PC-3 (cell line): ENCODE measurements at regions not wholly inside any gene's neighbourhood (a gene's known extent, or its start where the extent isn't known, plus 50 kb on each side); places are given as distances from the start of the nearest gene placed in this dataset.

Experiments
- ATAC-seq: fragments of 200-7000 bp; cut with Tn5 transposase; 2 replicates; pipeline ENCODE4 v1.9.1; 2020; ENCODE audit warnings: mild to moderate bottlenecking, moderate library complexity
- BruUV-seq: library from RNA; stranded (reverse); fragments of 400-500 nt; replicated peaks from 2 replicates; lab custom pipeline; 2021; lab: Mats Ljungman, UMichigan
- CTCF ChIA-PET: fragments of 300-600 bp; sonication (Branson Sonifier 250); formaldehyde crosslinking; loops from one replicate; lab custom pipeline; 2022; ENCODE audit warnings: antibody characterized with exemption; lab: Charles Lee
- POLR2A ChIA-PET: fragments of 300-600 bp; sonication (Branson Sonifier 250); formaldehyde crosslinking; loops from one replicate; lab custom pipeline; 2022; ENCODE audit warnings: antibody characterized with exemption; ENCODE audit not compliant: unreplicated experiment; lab: Charles Lee
- DNase-seq: peaks from one replicate; pipeline ENCODE4 v3.0.0-alpha.2; 2015
- H2AFZ ChIP-seq: fragments of 300-600 bp; sonication (generic); 2 replicates; pipeline ENCODE4 v1.6.0; 2016; ENCODE audit warnings: antibody characterized with exemption, low read length
- H3F3A ChIP-seq: fragments of 300-600 bp; sonication (generic); one replicate; pipeline ENCODE4 v1.6.0; 2017; ENCODE audit warnings: antibody characterized with exemption, low read length, control low read depth, mild to moderate bottlenecking; ENCODE audit not compliant: unreplicated experiment
- H3K27ac ChIP-seq: fragments of 300-600 bp; sonication (generic); 2 replicates; pipeline ENCODE4 v1.5.1; 2016; ENCODE audit warnings: mild to moderate bottlenecking, low read length
- H3K27me3 ChIP-seq: fragments of 300-600 bp; sonication (generic); 2 replicates; pipeline ENCODE4 v1.6.1; 2016; ENCODE audit warnings: low read length, mixed read lengths
- H3K36me3 ChIP-seq: fragments of 300-600 bp; sonication (generic); 2 replicates; pipeline ENCODE4 v1.6.1; 2016; ENCODE audit warnings: low read depth, mixed run types, low read length, mixed read lengths
- H3K4me1 ChIP-seq: fragments of 300-600 bp; sonication (generic); 2 replicates; pipeline ENCODE4 v1.5.1; 2016; ENCODE audit warnings: low read length; ENCODE audit not compliant: insufficient read depth
- H3K4me2 ChIP-seq: fragments of 300-600 bp; sonication (generic); 2 replicates; pipeline ENCODE4 v1.6.0; 2016; ENCODE audit warnings: low read length
- H3K4me3 ChIP-seq: fragments of 300-600 bp; sonication (generic); 2 replicates; pipeline ENCODE4 v1.5.1; 2016; ENCODE audit warnings: mild to moderate bottlenecking, low read length, mixed read lengths
- H3K79me2 ChIP-seq: fragments of 300-600 bp; sonication (generic); 2 replicates; pipeline ENCODE4 v1.6.1; 2017; ENCODE audit warnings: low read length, mixed read lengths
- H3K9ac ChIP-seq: fragments of 300-600 bp; sonication (generic); 2 replicates; pipeline ENCODE4 v1.6.0; 2016; ENCODE audit warnings: mild to moderate bottlenecking, low read length
- H3K9me2 ChIP-seq: fragments of 300-600 bp; sonication (generic); replicated peaks from 2 replicates; pipeline ENCODE4 v1.6.1; 2016; ENCODE audit warnings: mixed run types, low read length, mixed read lengths
- H3K9me3 ChIP-seq: fragments of 300-600 bp; sonication (generic); 2 replicates; pipeline ENCODE4 v1.6.1; 2016; ENCODE audit warnings: low read length, mixed read lengths
- H4K20me1 ChIP-seq: fragments of 300-600 bp; sonication (generic); 2 replicates; pipeline ENCODE4 v1.6.1; 2016; ENCODE audit warnings: low read length, mixed read lengths
- EZH2 ChIP-seq: fragments of 300-600 bp; sonication (generic); IDR thresholded peaks from one replicate; pipeline ENCODE4 v1.6.1; 2017; ENCODE audit warnings: antibody characterized with exemption, mild to moderate bottlenecking, low read length; ENCODE audit not compliant: unreplicated experiment
- EZH2phosphoT487 ChIP-seq: fragments of 300-600 bp; sonication (generic); IDR thresholded peaks from 2 replicates; pipeline ENCODE4 v1.6.1; 2018; ENCODE audit warnings: mild to moderate bottlenecking, antibody characterized with exemption, low read length, borderline replicate concordance
- intact Hi-C: fragments of 100-400 bp; cut with micrococcal nuclease; formaldehyde crosslinking; loops from 2 replicates; pipeline ENCODE4 v1.9.0; 2023
- TF ChIP-seq, protein P1 (sequence below): fragments of 300-600 bp; sonication (generic); conservative IDR thresholded peaks from 2 replicates; pipeline ENCODE4 v1.5.1; 2017; ENCODE audit warnings: antibody characterized with exemption, low read depth, mild to moderate bottlenecking, low read length

DNA sequence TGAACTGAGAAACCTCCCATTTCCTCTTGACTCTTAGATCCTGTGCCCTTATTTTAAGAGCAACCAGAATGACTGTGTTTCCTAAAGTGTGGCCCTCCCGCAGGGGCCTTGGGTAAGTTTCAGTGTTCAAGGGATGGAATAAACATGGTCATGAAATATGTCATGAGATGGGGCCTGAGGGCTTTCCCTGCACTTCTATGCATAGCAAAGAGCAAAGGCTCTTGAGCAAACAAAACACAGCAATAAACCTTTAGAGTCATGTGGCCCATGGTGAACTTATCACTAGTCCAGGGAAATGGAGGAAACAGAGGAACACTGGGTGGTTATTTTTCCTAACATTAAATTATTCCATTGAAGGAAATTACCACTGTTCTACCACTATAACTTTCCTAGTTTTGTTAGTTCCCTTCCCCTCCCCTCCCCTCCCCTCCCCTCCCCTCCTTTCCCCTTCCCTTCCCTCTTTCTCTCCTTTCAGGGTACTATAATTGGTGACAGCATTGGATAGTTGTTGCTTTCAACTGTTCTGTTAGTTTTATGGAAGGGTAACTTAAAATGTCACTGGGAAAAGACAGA, 72.4 kb downstream of the CTSL start:
- DNase-seq = peak; percentile 17
- no peaks in the 10 kb centered on the region for H4K20me1 ChIP-seq
- intact Hi-C loops = no loop called here
- no peaks in the 10 kb centered on the region for H3K27me3 ChIP-seq
- no peaks in the 10 kb centered on the region for H3K9me2 ChIP-seq
- no peaks in the 10 kb centered on the region for H3F3A ChIP-seq
- H3K4me2 ChIP-seq = no peak overlapping the region
- no peak overlapping the region for H3K27ac ChIP-seq
- H3K9ac ChIP-seq = no peak overlapping the region
- H2AFZ ChIP-seq = no peak overlapping the region
- ChIA-PET CTCF (no interaction called here), POLR2A (no interaction called here)
- H3K4me3 ChIP-seq = no peak overlapping the region
- no peaks in the 10 kb centered on the region for H3K79me2 ChIP-seq
- TF ChIP-seq, protein P1, sequence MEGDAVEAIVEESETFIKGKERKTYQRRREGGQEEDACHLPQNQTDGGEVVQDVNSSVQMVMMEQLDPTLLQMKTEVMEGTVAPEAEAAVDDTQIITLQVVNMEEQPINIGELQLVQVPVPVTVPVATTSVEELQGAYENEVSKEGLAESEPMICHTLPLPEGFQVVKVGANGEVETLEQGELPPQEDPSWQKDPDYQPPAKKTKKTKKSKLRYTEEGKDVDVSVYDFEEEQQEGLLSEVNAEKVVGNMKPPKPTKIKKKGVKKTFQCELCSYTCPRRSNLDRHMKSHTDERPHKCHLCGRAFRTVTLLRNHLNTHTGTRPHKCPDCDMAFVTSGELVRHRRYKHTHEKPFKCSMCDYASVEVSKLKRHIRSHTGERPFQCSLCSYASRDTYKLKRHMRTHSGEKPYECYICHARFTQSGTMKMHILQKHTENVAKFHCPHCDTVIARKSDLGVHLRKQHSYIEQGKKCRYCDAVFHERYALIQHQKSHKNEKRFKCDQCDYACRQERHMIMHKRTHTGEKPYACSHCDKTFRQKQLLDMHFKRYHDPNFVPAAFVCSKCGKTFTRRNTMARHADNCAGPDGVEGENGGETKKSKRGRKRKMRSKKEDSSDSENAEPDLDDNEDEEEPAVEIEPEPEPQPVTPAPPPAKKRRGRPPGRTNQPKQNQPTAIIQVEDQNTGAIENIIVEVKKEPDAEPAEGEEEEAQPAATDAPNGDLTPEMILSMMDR = no peak
- TF ChIP-seq EZH2phosphoT487 (no peak), EZH2 (no peak)
- no peaks in the 10 kb centered on the region for H3K36me3 ChIP-seq
- ATAC-seq = no peak
- H3K9me3 ChIP-seq = no peaks in the 10 kb centered on the region
- H3K4me1 ChIP-seq = peaks cover 4% of the 10 kb centered on the region; the same call in 1 of the 2 replicates
- BruUV-seq = no TSS peak

DNA sequence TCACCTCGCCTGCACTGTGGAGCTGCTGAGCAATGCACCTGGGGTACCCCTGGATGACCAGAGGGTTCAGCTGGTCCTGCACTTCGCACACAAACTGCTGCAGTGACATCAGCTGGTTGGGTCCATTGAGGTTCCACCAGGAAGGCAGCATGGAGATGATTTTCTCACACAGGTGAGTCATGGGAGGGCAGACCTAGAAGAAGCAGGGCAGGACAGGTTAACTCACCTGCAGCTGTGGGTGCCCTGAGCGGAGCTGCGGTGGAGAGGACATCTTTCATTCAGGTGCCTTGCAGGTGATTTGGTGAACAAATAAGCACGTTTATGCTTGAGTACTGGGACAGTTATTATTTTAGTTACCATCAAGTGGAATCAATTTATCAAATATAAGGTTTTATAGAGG, 73.6 kb downstream of the CTSL start:
- ATAC-seq (no peak), DNase-seq (no peak)
- CTCF ChIA-PET = no interaction called here
- H3K27me3 ChIP-seq = no peaks in the 10 kb centered on the region
- H2AFZ ChIP-seq = no peak overlapping the region
- H4K20me1 ChIP-seq = no peaks in the 10 kb centered on the region
- no peaks in the 10 kb centered on the region for H3K9me3 ChIP-seq
- H3K9ac ChIP-seq = no peak overlapping the region
- no peak overlapping the region for H3K4me3 ChIP-seq
- no peak overlapping the region for H3K4me2 ChIP-seq
- no TSS peak for BruUV-seq
- no peaks in the 10 kb centered on the region for H3K9me2 ChIP-seq
- no peaks in the 10 kb centered on the region for H3K4me1 ChIP-seq
- TF ChIP-seq, protein P1 = no peak
- TF ChIP-seq EZH2phosphoT487 = no peak
- no peak for TF ChIP-seq EZH2
- POLR2A ChIA-PET = no interaction called here
- no peaks in the 10 kb centered on the region for H3K36me3 ChIP-seq
- H3K27ac ChIP-seq = no peak overlapping the region
- H3F3A ChIP-seq = no peaks in the 10 kb centered on the region
- H3K79me2 ChIP-seq = no peaks in the 10 kb centered on the region
- intact Hi-C loops = no loop called here

DNA sequence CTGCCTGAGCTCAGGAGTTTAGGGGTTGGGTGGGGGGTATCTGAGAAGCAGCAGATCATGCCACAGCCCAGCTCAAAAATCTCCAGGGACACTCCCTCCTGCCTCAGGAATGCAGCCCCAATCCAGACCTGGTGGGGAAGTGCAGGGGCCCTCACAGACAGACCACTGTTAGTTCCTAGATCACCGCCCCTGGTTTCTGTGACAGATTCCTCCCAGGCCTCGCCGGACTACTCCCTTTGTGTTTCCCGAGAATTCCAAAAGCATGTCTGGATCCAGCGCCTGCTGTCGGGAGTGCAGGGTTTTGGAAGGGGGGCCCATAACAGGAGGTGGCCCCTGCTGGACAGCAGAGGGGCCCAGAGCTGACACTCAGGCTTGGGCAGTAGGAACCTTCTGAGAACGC, 74.5 kb downstream of the CTSL start:
- no peaks in the 10 kb centered on the region for H3K27me3 ChIP-seq
- CTCF ChIA-PET = no interaction called here
- TF ChIP-seq, protein P1 = no peak
- TF ChIP-seq EZH2phosphoT487 = no peak
- TF ChIP-seq EZH2 = no peak
- H3K9me3 ChIP-seq = no peaks in the 10 kb centered on the region
- no peak overlapping the region for H3K9ac ChIP-seq
- no peaks in the 10 kb centered on the region for H3K4me1 ChIP-seq
- no peaks in the 10 kb centered on the region for H4K20me1 ChIP-seq
- no peak overlapping the region for H3K4me3 ChIP-seq
- no peak overlapping the region for H3K27ac ChIP-seq
- H3K79me2 ChIP-seq = no peaks in the 10 kb centered on the region
- intact Hi-C loops = no loop called here
- ATAC-seq (no peak), DNase-seq (no peak)
- H3F3A ChIP-seq = no peaks in the 10 kb centered on the region
- POLR2A ChIA-PET = no interaction called here
- no peak overlapping the region for H3K4me2 ChIP-seq
- no TSS peak for BruUV-seq
- H2AFZ ChIP-seq = no peak overlapping the region
- no peaks in the 10 kb centered on the region for H3K36me3 ChIP-seq
- no peaks in the 10 kb centered on the region for H3K9me2 ChIP-seq
